GM18519 (cell line): ENCODE measurements at regions not wholly inside any gene's neighbourhood (a gene's known extent, or its start where the extent isn't known, plus 50 kb on each side); places are given as distances from the start of the nearest gene placed in this dataset.
"Not testable (repeated sequence)": the region's sequence is repeated elsewhere in the genome, so short reads cannot be mapped to it uniquely, and the experiment has no call there.

Experiments used
- ATAC-seq: cut with Tn5 transposase; IDR thresholded peaks from one replicate; pipeline ENCODE4 v1.9.1; 2021; ENCODE audit warnings: mild to moderate bottlenecking, moderate library complexity; ENCODE audit not compliant: unreplicated experiment, low FRiP score

DNA sequence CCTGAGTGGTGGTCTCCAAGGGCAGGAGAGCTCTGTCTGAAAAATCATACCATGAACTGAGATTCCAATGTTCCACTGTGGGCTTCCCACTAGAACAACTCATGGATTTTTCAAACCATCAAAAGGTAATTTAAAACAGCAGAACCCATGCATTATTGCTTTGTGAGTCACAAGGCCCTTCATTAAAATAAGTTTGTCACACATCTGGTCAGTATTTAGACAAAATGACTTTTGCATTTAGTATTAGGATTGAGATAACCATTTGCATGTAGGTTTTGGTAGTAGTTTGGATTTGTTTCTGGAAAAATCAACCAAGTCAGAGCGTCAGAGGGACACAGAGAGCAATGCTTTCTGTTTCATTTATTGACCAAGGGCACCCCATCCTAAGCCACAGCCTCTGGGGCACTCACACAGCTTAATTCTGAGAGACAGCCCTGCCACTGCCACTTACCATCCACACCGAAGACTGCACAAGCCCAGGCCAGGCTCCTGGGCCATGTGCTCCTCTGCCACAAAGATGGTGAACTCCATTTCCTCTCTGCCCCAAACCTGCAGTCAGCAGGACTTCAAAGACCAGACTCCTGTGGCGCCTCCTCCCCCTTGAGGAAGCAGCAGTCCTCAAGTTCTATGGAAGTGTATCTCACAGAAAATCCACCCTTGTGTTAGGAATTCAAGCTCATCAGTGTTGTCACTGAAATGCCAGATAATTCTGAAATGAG is 132.6 kb upstream of the DUSP10 start:
- ATAC-seq, result no peak

- no peak for ATAC-seq
These were observed 131.8 kb upstream of the DUSP10 start for GRCh38 chr1:221873673-221874072.

GRCh38 chr1:221871056-221871455 is 129.2 kb upstream of the DUSP10 start:
- no peak for ATAC-seq

- ATAC-seq, result no peak
These were observed 127.9 kb upstream of the DUSP10 start for GRCh38 chr1:221869779-221870178.

GRCh38 chr1:221868593-221869303 is 126.9 kb upstream of the DUSP10 start:
- no peak for ATAC-seq

DNA sequence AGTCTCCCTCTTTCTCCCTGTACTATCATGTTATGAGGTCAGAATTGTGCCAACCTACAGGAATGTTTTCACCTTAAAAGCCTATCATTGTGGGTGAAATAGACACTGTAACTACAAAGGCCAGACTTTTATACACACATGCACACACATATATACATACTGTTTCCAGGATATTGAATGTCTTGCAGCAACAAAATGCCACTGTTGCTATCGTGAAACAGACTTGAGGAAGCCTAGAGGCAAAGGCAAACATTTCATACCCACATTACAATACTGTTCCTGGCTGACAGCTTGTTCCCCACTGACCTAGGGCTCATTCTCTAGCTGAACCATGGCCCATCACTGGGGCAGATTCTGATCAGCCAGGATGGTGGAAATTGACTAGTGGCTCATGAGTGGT is 125.1 kb upstream of the DUSP10 start:
- no peak for ATAC-seq

DNA sequence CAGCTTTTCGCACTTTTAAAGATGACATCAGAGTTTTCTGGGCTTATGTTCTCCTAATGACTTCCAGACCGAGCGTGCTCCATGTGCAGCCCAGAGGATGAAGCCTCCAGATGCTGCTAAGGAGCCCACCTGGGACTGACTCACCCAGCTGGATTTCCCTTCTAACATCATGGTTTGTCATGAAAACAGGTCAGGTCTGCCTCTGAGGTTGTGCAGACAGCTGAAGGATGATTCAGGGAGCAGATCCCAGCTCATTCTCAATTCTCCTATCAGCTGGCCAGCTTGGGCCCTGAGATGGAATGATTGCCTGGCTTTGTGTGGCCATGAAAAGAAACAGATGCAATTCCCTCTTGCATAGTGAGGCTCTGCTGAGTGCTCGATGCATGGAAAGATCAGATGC is 123.9 kb upstream of the DUSP10 start:
- no peak for ATAC-seq

DNA sequence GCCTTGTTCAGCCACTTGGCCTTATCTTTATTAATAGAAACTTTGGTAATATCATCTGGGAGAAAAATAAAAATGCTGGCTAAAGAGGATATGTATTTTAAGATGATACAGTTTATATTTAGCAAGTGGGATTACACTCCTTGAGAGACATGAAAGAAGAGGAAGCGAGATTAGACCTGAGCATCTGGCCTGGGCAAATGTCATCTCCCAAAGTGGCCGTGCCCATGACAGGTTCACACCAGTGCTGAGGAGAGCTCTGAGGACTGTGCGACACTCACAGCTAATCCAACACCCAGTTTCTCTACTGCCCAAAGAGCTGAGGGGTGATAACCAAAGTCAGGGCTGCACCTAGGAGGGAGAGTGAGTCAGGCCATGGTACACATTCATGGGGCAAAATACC is 121.7 kb upstream of the DUSP10 start:
- no peak for ATAC-seq

- ATAC-seq, result no peak
These were observed 121.1 kb upstream of the DUSP10 start for GRCh38 chr1:221862971-221863370.

DNA sequence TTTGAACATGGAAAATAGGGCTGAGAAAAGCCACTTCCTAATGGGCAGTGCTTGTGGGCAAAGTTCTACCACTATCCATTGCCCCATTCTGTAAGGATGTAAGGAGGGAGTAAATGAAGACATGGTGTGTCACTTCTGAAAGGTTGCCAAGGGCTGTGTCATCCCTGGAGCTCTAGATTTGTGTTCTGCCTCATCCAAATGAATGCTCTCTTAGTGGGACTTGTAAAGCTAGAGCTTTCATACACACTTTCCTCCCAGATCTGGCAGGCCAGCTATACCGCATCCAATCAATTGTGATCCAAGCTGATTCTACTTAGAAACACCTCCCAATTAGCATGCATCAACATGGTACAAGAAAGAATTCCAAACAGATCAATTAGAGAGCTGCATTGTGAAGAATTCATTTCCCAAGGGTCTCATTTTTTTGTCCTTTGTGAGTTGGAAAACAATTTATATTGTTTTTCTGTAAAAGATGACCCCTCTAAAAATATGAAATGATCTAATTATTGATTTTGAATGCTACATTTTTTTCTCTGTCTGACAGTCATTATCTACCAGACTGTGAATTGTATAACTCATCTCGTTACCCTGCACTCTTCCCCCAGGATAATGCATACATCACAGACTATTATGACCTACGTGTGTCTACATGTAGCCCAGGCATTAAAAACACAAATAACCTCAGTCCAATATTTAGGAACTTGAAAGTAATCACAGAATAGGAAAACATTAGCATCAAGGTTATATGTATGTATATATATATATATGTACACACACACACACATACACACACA is 117.1 kb upstream of the DUSP10 start:
- no peak for ATAC-seq

GRCh38 chr1:221857094-221857444 is 115.2 kb upstream of the DUSP10 start:
- ATAC-seq, result not testable (repeated sequence)

DNA sequence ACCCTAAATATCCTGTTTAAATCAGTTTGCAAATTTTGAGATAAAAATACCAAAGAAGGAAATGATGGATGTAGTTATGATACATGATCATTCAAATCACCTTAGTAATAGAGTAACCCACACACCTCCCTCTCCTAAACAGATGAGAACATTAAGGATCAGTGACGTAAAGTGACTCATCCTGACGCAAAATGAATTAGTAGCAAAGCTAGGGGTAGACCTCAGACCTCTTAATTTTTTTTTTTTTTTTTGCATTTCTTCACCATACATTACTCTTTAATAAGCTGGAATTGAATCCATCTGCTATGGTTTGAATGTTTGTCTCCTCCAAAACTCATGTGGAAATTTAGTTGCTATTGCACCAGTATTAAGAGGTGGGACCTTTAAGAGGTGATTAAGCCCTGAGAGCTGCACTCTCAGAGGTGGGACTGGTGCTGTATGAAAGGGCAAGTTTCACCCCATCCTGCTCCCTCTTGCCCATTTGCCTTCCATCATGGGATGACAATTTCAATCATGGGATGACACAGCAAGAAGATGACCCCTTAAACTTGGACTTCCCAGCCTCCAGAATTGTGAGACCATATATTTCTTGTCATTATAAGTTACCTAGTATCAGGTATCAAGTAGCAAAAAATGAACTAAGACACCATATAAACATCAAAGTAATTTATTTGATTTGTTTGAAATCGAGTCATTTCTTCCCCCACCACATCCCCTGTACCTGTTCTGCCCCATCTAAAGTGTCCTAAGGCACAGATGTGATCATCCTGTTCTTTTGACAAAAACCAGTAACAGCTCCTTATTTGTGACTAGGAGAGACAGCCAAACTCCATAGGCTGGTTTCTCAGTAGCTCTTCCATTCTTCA is 114.6 kb upstream of the DUSP10 start:
- no peak for ATAC-seq

DNA sequence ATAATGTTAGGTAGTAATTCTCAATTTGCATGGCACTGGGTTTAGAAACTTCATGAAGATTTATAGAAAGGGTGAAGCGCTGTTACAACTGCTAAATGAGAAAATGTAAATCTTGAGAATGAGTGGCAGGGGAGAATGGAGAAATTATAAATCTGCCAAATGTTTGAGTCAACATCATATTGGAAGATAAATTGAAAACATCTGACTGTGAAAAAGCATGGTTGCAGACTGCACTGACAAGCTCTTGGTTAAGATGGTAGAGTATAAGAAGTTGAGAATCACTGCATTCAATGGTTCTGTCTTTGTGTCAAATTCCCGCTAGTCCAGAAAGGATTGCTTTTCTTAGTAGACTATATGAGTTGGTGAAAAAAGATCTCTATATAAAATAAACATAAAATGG is 113.3 kb upstream of the DUSP10 start:
- ATAC-seq, result no peak

DNA sequence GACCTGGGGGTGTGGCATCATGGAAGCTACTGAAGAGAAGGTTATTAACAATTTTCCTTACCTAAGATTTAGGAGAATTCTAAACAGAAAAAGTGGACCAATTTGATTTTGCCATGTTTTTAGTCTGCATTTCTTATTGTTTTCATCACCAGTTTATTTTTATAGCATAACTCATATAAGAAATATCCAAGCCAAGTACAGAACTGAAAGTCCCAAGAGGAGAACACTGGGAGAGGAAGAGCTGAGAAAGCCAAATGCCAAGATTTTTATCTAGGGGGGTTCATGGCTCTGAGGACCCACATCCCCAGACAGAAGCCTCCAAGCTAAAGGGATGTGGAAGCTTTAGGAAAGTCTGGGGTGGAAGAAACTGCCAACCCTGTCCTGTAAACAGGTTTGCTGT is 109.4 kb upstream of the DUSP10 start:
- ATAC-seq, result no peak

- no peak for ATAC-seq
These were observed 108.7 kb upstream of the DUSP10 start for GRCh38 chr1:221850470-221851187.

GRCh38 chr1:221849897-221850296 is 108.0 kb upstream of the DUSP10 start:
- ATAC-seq, result no peak

DNA sequence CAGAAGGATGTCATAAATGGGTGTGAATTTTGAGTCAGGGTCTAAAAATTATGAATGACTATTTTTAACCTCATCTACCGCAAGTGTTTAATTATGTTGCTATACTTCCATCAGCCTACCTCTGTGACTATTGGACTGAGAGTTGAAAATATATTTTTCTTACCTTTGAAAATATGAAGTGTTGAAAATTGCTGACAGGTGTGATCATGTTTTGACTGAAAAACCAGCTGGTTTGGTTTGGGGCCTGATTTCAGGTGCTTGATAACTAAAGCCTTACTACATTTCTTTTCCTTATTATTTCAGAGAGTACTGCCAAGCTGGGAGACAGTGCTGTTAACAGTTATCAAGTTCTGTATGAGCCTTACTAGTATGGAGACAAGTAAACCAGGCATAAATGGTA is 107.2 kb upstream of the DUSP10 start:
- no peak for ATAC-seq

GRCh38 chr1:221847676-221848075 is 105.8 kb upstream of the DUSP10 start:
- no peak for ATAC-seq

DNA sequence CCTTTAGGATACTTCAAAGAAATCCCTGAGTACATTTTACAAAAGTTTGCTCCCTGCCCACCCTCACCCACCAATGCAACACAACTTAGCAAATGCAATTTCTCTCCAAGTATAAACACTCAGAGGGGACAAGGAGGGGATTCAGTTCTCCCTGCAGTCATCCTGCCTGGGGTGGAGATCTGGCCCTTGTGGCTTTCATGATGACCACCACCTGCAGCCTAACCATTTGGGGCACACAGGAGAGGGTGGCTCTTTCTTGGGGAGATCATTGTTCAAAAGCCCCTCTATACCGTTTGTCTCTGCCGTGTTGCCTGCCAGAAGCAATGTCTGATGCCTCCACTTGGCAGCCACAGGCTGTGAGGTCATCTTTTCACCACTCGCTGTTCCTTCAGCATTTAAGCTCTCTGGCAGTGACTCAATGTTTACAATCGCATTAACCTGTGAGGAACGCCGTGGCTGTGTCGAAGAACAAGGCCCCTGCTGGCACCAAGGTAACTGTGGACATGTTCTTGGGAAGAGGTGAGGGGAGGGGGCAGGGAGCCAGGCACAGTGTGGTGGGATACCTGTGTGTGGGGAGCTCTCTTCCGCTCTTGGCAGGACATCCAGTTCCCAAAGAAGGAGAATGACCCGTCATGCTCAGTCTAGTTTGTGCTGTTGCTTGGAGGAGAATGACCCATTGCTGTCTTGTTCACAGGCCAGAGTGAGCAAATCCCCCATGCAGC is 103.9 kb upstream of the DUSP10 start:
- no peak for ATAC-seq
